Psoas muscle (tissue), 7 donors: ENCODE measurements at regions not wholly inside any gene's neighbourhood (a gene's known extent, or its start where the extent isn't known, plus 50 kb on each side); places are given as distances from the start of the nearest gene placed in this dataset.

Source experiments
- ATAC-seq, 4 donors: fragments of 200-7000 bp; cut with Tn5 transposase; one replicate each; pipeline ENCODE4 v1.9.1; 2020; ENCODE audit warnings: moderate library complexity in 3 of 4, mild to moderate bottlenecking in 2 of 4
- DNase-seq, 2 donors: peaks; one replicate each; pipeline ENCODE4 v3.0.0-alpha.2; 2020
- H3K27ac ChIP-seq: fragments of 200-600 bp; one replicate; pipeline ENCODE4 v1.8.0; 2022
- H3K27me3 ChIP-seq, 3 donors: fragments of 200-600 bp in 1 of 3; one replicate each; pipeline versions ENCODE4 v1.6.1 to v1.8.0; 2013 to 2022; ENCODE audit warnings: low read length in 2 of 3, mild to moderate bottlenecking in 2 of 3, moderate library complexity in 1 of 3; ENCODE audit not compliant: insufficient read depth in 3 of 3
- H3K36me3 ChIP-seq, 2 donors: fragments of 200-600 bp in 1 of 2; one replicate each; pipeline versions ENCODE4 v1.6.1 to v1.8.0; 2013 to 2022; ENCODE audit warnings: low read depth in 1 of 2, mild to moderate bottlenecking in 1 of 2, moderate library complexity in 1 of 2; ENCODE audit not compliant: insufficient read depth in 1 of 2
- H3K4me1 ChIP-seq: fragments of 200-600 bp; one replicate; pipeline ENCODE4 v1.8.0; 2022
- H3K4me3 ChIP-seq: fragments of 200-600 bp; one replicate; pipeline ENCODE4 v1.8.0; 2022; ENCODE audit warnings: mild to moderate bottlenecking
- H3K9me3 ChIP-seq: fragments of 200-600 bp; one replicate; pipeline ENCODE4 v1.8.0; 2022
- CTCF ChIP-seq: fragments of 200-600 bp; IDR thresholded peaks from one replicate; pipeline ENCODE4 v1.8.0; 2022; ENCODE audit warnings: antibody characterized with exemption
- WGBS, 3 donors: extraction: QIAGEN DNeasy Blood & Tissue Kit; methylation state at CpG; one replicate each; pipeline versions ENCODE4 v1.1.6 to v1.1.7; 2013; 5-methylcytosine and 5-hydroxymethylcytosine counted together
- intact Hi-C, 2 donors: fragments of 100-400 bp; cut with DNase I; formaldehyde crosslinking; loops; one replicate each; pipeline versions ENCODE4 v1.11.0 to v1.14.2; 2022
- donor health status: healthy with polysubstance abuse.
- donor health status: DM: no; HTN: no; CAD: no; lungs with moderate emphysema.
- donor health status: Bipolar disorder and iron deficiency.
- donor health status: healthy.
- donor health status: DM: yes; HTN: yes; CAD: no.
- donor health status: DM: no; HTN: no; CAD: no.
- donor health status: DM: yes; HTN: yes; CAD: no.

GRCh38 chr4:121551271-121551670 is 145.5 kb downstream of the ANXA5 start:
- ATAC-seq (no peak), DNase-seq (no peak)
- intact Hi-C loops: loop anchor here in 1 of 2 donors (5.0 kb wide), 1 partner anchor 46 kb away; no protein-coding TSS in a partner anchor
- Histone ChIP-seq H3K27ac (no peak overlapping the region), H3K4me3 (no peak overlapping the region), H3K36me3 (no peaks in the 10 kb centered on the region), H3K4me1 (no peaks in the 10 kb centered on the region), H3K9me3 (no peaks in the 10 kb centered on the region), H3K27me3 (no peaks in the 10 kb centered on the region)
- TF ChIP-seq CTCF: no peak
- WGBS, 3 donors: 90 to 97% (median 96%) methylated on average over 1 of the region's 1 CpG

GRCh38 chr4:121541696-121542095 is 155.1 kb downstream of the ANXA5 start:
- H3K27ac ChIP-seq: no peak overlapping the region
- no peaks in the 10 kb centered on the region for H3K36me3 ChIP-seq
- no peak for TF ChIP-seq CTCF
- 32 to 55% (median 33%) methylated on average over 2 of the region's 2 CpGs for WGBS, 3 donors
- ATAC-seq: no peak
- H3K4me1 ChIP-seq: no peaks in the 10 kb centered on the region
- DNase-seq: no peak
- no peak overlapping the region for H3K4me3 ChIP-seq
- H3K27me3 ChIP-seq: no peaks in the 10 kb centered on the region
- intact Hi-C loops: no loop called here
- no peaks in the 10 kb centered on the region for H3K9me3 ChIP-seq

GRCh38 chr4:121535351-121535750 is 154.5 kb upstream of the QRFPR start:
- ATAC-seq (no peak), DNase-seq (no peak)
- Histone ChIP-seq H3K4me3 (no peak overlapping the region), H3K27ac (no peak overlapping the region), H3K9me3 (no peaks in the 10 kb centered on the region), H3K4me1 (no peaks in the 10 kb centered on the region), H3K27me3 (no peaks in the 10 kb centered on the region), H3K36me3 (no peaks in the 10 kb centered on the region)
- TF ChIP-seq CTCF: no peak
- intact Hi-C loops: no loop called here

DNA sequence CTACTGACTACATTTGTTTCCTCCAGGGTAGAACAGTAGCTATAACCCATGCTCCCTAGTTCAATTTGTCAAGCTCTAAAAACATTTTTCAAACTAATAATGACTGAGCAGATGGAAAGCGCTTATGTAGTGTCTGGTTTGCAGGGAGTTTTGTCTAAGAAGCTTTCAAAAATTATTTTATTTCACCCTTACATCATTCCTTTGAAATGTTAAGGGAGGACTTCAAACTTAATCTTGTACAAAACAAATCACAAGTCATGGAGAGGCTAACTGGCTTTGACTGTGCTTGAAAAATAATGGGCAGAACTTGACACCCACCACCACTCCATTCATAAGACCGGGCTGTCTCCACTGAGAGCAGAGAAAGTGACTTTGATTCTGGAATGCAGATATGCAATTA is 153.4 kb upstream of the QRFPR start:
- H3K9me3 ChIP-seq: no peaks in the 10 kb centered on the region
- intact Hi-C loops: no loop called here
- no peak for ATAC-seq
- no peak overlapping the region for H3K4me3 ChIP-seq
- TF ChIP-seq CTCF: no peak
- no peak overlapping the region for H3K27ac ChIP-seq
- no peaks in the 10 kb centered on the region for H3K36me3 ChIP-seq
- no peak for DNase-seq
- 73 to 76% (median 76%) methylated on average over 2 of the region's 2 CpGs for WGBS, 3 donors
- H3K27me3 ChIP-seq: no peaks in the 10 kb centered on the region
- H3K4me1 ChIP-seq: no peaks in the 10 kb centered on the region

DNA sequence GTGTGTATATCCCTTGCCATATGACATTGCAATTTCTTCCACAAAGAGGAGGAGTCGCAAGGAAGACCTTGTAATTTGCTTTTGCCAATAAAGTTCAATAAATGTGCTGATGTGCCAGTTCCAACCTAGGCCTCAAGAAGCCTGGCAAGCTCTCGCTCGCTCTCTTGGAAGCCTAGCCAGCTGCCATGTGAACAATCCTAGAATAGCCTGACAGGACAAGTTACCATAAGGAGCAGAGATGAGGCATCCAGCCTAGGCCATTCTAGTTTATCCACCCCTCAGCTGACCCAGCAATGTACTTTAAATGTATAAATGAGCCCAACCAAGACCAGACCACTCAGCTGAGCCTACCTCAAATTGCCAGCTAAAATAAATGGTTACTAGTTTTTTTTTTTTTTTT is 145.7 kb upstream of the QRFPR start:
- H3K27me3 ChIP-seq: no peaks in the 10 kb centered on the region
- no peak for TF ChIP-seq CTCF
- no peaks in the 10 kb centered on the region for H3K36me3 ChIP-seq
- 88 to 90% (median 88%) methylated on average over 3 of the region's 3 CpGs for WGBS, 3 donors
- no peak overlapping the region for H3K27ac ChIP-seq
- no peaks in the 10 kb centered on the region for H3K4me1 ChIP-seq
- no peak for DNase-seq
- H3K4me3 ChIP-seq: no peak overlapping the region
- ATAC-seq: no peak
- no peaks in the 10 kb centered on the region for H3K9me3 ChIP-seq
- intact Hi-C loops: no loop called here
